ENCODE measurements at regions not wholly inside any gene's neighbourhood (a gene's known extent, or its start where the extent isn't known, plus 50 kb on each side); places are given as distances from the start of the nearest gene placed in this dataset.
"Not testable (repeated sequence)": the region's sequence is repeated elsewhere in the genome, so short reads cannot be mapped to it uniquely, and the experiment has no call there.

DNA sequence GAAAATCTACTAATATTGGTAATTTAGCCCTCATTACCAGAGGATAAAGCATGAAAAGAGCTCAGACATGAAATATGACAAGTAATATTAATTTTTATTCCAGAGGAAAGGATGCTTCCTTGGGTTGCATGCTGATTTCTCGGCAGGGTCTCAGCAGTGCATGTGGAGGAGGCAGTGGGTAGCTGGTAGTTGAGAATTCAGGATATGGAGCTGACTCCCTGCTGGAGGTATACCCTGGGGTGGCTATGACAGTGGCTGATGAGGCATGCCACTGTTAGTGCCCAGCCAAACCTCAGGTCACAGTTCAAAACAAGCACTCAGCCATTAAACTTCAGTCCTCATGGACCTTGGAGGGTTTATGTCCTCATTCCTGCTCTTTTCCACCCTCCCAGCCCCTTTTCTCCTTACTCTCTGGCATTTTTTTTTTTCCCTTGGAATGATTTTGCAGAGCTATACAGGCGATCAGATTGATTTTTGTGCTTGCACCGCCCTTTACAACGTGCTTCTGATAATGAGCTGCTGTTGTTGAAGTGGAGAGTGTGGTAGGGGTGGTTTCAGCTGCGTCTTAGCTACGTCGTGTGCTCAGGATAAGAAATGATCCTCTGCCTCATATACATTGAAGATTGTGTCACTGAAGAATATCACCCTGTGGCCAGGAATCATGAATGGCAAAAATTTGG lies 761.9 kb upstream of the MMS22L start:
- DNase-seq, result no peak

DNA sequence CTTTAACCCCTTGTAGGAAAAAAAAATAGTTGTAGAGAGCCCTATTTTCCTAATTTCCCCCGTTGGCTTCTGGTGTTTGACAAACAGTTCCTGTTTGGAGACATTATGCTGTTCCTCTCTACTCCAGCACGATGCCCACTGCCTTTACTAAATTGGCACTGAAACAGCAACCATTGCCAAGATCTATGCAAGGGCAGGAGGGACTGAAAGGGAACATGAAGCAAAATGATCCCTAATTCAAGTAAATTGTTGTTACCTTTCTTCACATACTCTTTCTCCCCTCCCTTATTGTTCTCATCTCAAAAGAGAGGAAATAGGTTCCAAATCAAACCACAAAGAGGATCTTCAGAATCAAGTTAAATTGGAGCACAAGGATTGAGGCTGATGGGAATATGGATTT lies 764.1 kb upstream of the MMS22L start:
- no peak for DNase-seq

DNA sequence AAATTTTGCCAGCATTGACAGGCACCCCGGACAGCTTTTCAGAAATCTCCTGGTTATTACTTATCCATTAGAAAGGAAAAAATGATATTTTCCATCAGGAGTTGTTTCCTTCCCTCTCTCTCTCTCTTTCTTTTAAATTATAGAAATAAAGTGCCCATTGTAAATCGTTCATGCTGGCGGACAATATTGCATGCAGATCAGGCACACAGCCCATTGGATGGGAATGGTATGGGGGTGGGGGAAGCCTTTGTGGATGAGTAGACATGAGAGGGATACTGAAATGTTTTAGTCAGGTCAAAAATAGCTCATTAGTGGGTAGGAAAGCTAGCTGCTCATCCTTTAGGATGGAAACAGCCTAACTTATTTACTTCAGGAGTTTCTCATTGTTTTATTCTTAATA lies 764.9 kb upstream of the MMS22L start:
- DNase-seq, result no peak

DNA sequence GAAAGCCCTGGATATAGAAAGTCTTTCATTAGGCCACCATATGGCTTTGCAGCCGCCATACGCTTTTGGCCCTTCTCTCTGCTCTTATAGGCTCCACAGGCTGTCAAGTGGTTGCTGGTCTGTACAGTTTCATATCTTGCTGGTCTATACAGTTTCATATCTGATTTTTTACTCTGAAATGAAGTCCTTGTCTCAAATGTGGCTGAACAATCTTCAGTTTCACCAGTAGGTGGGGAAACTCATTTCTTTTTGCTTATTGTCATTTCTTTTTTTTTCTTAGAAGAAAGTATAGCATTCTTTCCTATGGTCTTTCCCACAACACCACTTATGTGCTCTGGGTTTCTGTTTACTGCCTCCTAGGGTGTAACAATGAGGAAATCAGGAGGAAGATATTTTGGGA lies 771.4 kb upstream of the MMS22L start:
- no peak for DNase-seq

DNA sequence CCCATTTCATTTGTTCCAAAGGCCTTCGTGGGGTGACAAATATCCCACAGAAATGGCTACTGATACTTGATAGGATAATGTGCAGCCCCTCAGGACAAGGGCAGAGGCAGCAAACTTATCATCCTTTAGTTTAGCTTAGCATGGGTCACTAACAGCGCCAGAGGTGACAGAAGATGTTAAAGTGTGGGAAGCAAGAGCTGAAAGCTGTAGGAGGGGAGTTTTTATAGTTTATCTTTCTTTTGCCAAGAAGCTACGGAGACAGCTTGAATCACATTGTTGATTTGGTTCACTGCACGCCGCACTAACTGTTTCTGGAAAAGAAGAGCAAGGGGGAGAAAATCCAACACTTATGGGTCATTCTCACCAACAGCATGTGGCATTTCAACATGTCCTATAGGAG lies 773.9 kb upstream of the MMS22L start:
- no peak for DNase-seq

DNA sequence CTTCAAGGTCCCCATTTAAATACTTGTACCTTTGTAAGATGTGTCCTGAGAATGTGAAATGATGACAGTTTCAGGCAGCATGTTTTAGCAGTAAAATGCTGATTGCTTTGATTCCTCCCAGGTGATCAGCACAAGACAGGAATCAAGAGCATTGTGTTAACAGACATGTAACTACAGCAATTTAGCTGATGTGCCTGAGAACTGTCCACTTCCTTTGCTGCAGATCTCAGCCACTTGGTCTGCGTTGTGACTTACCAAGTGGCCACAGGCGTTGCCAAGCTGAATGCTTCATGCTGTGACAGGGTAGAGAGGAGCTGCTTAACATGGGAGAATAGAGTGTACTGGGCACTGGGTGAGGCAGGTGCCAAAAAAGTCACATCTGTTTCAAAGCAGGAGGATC lies 767.0 kb upstream of the POU3F2 start:
- DNase-seq, result no peak

DNA sequence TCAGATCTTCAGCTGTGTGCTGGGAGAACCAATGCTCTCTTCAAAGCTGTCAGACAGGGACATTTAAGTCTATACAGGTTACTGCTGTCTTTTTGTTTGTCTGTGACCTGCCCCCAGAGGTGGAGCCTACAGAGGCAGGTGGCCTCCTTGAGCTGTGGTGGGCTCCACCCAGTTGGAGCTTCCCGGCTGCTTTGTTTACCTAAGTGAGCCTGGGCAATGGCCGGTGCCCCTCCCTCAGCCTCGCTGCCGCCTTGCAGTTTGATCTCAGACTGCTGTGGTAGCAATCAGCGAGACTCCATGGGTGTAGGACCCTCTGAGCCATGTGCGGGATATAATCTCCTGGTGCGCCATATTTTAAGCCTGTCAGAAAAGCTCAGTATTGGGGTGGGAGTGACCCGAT lies 745.8 kb upstream of the POU3F2 start:
- not testable (repeated sequence) for DNase-seq

DNA sequence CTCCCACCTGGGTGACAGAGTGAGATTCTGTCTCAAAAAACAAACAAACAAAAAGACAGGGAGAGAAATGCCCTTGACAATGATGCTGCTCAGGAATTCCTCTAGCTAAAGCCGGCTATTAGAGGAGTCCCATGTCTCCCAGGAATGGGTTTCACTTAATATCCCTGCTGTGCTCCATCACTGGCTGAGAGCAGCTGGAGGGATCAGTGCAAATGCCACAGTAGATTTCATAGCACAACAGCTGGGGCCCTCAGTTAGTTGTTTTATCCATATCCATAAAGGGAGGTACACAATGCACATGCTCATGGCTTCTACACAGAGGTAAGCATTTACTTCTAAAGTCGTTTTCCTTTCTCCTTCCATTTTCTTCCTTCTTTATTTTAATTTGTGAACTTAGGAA lies 742.0 kb upstream of the POU3F2 start:
- DNase-seq, result no peak

DNA sequence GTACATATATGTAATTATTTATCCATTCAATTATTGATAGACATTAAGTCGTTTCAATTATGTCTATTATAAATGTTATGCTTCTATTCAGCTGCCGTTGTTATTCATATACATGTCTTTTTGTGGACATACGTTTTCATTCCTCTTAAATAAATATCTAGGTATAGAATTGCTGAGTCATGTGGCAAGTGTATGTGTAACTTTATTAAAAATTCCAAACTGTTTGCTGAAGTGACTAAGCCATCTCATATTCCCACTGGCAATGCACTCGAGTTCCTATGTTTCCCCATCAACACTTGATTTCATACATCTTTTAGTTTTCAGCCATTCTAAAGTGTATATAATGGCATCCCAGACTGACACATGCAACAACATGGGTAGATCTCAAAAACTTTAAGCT lies 739.7 kb upstream of the POU3F2 start:
- DNase-seq, result no peak

DNA sequence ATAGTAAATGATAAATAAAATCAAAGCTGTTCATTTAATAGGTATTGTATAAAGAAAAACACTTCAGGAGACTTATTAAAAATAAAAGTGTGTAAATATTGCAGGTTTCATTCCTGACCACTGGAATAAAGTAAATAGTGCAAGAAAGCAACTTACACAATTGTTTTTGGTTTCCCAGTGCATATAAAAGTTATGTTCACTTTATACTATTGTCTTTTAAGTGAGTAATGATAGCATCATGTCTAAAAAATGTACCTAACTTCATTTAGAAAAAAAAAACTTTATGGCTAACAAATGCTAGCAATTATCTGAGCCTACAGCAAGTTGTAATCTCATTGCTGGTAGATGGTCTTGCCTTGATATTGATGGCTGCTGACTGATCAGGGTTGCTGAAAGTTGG lies 726.6 kb upstream of the POU3F2 start:
- DNase-seq, result no peak

DNA sequence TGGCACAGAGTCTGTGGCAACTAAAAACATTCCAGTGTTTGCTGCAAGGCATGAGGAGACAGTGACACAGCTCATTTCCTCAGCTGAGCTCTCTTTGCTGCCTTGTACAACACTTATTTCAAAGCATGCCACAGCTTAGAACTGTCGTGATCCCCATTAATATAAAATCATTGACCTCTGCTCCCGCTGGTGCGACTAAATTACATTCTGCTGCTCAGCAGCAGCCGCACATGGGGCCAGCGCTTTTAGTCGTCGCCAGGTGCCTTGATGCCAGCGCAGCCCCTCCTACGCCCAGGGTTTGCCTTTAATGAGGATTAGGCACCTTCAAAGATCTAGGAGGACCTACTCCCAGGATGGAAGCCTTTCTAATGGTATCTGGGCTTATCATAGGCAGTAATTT lies 717.9 kb upstream of the POU3F2 start:
- no peak for DNase-seq

DNA sequence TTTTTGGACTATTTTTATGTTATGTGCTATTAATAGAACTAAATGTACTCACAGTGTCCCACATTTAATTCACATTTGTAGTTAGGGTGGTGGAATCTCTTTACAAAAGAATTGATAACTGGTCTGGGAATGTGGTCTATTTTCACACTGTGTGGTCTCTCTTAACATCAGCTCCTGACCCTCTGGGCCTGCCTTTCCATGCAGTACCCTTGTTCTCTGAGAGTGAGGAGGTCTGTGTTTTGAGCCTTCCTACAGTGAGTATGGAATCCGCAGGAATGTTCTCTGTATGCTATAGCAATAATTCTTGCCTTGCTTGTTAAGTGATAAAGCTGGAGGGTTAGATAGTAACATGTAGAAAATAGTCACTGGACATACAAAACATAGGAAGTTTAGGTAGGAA lies 717.3 kb upstream of the POU3F2 start:
- no peak for DNase-seq

DNA sequence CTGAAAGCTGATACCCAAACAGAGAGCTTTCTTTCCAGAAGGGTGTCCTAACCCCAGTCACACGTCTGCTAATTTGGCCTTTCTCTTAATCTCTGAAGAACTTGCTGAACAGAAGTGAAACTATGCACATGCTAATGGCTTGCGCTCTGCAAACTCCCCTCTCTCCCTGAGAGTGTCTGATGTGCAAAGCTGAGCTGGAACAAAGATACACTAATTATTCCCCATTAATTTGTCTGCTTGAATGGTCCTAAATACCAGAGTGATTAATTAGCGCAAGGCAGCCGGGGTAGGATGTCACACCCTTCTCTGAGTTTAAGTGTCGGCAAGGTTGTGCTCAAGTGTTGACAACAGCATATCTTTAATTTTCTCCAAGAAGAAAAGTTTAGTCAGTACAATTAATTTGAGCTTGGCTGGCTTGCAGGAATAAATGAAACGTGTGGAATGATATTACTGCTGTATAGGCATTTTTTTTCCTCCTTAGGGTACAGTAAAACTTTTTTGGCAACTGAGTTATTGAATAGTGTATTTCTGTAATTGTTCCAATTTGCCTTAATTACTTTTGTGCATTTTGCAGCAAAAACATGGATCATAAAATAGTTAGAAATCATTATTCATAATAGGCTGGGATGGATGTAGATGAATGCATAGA lies 715.9 kb upstream of the POU3F2 start:
- no peak for DNase-seq

DNA sequence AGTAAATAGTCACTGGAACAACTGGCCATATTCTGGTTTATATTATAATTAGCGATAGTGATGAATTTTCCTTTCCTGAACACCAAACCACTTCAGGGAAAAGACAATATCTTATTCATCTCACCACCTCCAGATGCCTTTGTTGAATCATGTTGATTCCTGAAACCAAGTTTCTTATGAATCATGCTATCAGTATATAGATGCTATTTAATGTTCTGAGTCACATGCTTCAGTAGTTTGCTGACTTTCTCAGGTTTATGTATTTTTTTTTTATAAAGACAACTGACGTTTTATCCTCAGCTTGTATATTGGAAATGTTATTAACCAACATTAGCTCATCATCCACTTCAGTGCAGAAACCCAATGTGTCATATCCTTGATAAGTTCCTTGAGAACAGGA lies 710.2 kb upstream of the POU3F2 start:
- DNase-seq, result no peak

DNA sequence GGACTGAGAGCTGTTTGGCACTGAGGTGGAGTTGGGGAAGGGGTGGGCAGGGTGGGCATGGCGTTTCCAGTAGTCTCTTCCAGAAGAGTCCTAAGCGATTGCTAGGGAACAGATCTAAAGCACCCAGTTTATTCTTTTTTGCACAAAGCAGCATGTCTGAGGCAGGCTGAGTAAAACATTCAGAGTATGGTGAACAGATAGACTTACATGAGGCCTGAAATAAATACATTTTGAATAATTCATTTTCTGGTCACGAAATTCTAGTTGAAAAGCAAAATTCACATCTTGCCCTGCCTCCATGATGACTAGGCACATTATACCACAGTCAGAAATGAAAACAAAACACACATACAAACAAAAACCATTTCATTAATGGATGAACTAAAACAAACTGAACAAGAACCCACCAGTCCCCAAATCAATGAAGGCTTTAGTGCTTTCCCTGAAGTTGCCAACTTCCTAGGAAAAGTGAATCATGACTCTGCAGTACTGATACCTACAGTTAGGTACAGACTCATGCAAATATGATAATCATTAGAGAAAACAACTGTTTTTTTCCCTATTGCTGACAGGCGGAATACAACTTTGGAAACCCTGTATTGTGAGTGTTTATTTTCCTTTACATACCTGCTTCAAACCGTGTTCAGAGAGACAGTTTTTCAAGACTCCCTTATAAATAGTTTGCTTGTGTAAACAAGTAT lies 702.9 kb upstream of the POU3F2 start:
- no peak for DNase-seq

DNA sequence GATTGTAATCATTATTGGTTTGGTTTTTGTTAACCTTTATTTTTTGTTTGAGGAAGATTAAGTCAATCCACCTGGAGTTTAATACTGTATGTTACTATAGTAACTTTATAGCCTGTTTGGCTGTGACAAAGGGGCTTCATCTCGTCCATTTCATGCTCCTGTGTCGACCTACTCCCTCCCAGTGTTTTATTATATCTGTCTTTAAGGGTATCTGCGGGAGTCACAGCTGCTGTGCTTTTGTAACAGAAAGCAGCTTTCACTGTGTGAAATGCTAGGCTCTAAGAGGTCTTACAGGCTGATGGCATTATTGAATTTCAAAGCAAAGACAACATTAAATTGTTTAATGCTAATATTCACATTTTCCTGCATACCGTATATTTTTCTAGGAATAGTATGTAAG lies 698.0 kb upstream of the POU3F2 start:
- DNase-seq, result no peak

DNA sequence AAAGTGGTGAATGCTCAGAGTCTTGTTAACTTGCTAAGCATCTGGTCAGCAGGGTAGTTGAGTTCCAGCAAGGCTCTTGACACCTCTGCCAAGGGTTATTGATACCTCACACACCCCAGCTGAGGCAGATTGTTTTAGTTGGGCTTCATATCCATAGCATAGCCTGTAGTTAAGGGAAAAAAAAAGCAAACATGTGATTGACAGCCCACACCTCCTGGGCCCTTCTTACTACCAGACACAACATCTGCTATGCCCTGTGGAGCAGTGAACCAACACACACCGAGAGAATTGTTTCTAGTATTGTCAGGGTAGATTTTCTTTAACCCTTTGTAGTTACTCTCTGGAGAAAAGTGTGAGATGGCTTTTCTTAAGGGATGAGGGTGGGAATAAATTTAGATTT lies 697.0 kb upstream of the POU3F2 start:
- DNase-seq, result no peak

DNA sequence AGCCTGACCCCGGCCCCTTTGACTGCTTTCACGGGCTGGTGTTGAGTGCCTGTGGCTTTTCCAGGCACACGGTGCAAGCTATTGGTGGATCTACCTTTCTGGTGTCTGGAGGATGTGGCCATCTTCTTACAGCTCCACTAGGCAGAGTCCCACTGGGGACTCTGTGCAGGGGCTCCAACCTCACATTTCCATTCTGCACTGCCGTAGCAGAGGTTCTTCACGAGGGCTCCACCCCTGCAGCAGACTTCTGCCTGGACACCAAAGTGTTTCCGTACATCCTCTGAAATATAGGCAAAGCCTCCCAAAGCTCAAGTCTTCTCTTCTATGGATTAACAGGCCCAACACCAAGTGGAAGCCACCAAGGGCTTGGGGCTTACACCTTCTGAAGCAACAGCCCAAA lies 691.5 kb upstream of the POU3F2 start:
- DNase-seq, result no peak

DNA sequence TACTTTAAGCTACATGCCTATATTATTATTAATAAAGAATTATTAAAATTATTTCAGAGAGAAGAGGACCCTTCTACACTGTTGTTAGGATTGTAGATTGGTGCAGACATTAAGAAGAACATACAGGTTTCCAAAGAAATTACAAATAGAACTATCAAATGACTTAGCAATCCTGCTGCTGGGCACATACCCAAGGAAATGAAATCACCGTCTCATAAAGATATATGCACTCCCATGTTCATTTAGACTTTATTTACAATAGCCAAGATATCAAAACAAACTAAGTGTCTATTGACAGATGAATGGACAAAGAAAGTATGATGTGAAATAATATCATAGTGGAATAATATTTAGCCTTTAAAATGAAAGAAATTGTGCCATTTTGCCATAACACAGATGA lies 687.7 kb upstream of the POU3F2 start:
- DNase-seq, result no peak

DNA sequence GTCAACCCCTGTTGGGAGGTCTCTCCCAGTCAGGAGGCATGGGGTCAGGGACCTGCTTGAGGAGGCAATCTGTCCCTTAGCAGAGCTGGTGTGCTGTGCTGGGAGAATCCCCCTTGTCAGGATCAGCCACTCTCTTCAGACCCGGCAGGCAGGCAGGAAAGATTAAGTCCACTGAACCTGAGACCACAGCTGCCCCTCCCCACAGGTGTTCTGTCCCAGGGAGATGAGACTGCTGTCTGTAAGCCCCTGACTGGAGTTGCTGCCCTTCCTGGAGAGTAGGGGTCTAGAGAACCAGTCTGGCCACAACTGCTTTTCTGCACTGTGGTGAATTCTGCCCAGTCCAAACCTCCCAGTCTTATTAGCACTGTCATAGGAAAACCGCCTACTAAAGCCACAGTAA lies 677.8 kb upstream of the POU3F2 start:
- DNase-seq, result no peak

DNA sequence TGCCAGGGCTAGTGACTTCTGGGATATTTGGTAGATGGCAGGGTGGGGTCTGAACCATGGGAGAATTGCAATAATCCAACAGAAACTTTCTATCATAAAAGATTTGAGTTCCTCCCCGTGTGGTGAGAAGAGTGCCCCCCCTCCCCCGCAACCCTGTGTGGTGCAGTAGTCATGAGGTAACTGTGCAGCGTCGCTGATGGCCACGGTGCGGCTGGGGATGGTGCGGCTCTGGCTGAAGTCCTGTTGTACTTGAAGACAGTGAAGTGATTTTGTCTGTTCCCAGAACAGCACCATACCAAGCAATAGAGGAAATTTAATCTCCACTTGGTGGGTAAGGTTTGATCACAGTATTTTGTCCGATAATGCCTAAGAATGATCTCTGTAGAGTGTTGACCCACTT lies 654.8 kb upstream of the POU3F2 start:
- no peak for DNase-seq

DNA sequence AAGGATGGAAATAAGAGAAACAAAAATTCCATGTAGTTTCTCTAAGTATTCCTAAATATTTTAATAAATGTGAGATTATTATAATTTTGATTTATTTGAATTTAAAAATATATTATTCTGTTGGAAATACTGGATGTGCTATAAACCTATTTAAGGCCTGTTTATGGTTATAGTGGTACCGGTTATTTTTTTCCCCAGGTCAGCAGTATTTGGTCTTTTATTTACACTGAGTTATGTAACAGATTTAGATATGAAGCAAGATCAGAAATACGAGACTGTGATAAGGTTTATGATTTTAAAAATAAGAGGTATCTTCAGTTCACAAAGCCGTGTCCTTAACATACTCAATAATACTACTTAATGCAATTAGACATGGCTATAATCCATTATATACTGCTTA lies 634.3 kb upstream of the POU3F2 start:
- DNase-seq, result no peak

DNA sequence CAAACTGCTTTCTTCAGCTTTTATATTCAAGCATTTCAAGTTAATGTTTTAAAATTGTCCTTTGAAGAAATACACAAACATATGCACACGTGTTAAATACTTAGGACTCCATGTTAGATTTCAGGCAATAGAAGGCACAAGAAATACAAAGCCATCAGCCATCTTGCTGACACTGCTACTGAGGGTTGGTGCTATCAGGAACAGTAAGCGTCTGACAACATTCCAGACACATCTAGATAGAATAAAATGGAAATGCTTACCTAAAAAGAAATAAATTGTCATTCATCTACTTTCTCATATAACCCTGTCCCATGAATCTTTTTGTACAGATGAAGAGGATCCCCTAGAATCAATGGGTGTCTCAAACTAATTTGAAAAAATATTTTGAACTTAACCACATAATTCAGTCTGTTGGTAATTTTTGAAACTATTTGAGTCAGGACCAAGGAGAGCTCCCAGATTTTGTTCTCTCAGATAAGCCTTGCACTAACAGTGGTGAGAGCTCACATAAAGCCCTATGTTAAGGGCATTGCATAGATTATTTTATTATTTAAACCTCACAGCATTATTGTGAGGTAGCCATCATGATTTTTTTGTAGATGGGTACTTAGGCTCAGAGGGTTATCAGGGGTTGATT lies 631.1 kb upstream of the POU3F2 start:
- no peak for DNase-seq

DNA sequence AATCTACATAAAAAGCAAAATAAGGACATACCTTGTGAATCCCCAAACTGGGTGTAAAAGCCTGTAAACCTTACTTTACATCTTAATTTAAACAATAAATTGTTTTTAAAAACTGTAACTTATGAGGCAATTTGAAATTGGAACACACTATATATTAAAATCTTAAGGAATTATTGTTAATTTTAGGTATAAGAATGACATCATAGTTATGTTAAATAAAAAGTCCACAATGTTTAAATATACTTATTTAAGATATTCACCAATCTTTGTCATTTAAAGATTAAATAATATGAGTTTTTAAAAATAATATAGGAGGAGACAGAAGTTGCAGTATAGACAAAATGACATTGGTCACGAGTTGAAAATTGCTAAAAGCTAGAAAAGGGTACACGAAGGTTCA lies 621.9 kb upstream of the POU3F2 start:
- DNase-seq, result no peak
